Activated CD8-positive, alpha-beta memory T cell treated with anti-CD3 and anti-CD28 coated beads for 4 hours (primary cell): ENCODE measurements at regions not wholly inside any gene's neighbourhood (a gene's known extent, or its start where the extent isn't known, plus 50 kb on each side); places are given as distances from the start of the nearest gene placed in this dataset.

Experiments
- DNase-seq, 2 donors: peaks; one replicate each; pipeline ENCODE4 v3.0.0-alpha.2; 2020; ENCODE audit warnings: low read depth in 2 of 2

GRCh38 chr22:48887394-48888332 lies 940.0 kb downstream of the BRD1 start:
- DNase-seq = no peak

DNA sequence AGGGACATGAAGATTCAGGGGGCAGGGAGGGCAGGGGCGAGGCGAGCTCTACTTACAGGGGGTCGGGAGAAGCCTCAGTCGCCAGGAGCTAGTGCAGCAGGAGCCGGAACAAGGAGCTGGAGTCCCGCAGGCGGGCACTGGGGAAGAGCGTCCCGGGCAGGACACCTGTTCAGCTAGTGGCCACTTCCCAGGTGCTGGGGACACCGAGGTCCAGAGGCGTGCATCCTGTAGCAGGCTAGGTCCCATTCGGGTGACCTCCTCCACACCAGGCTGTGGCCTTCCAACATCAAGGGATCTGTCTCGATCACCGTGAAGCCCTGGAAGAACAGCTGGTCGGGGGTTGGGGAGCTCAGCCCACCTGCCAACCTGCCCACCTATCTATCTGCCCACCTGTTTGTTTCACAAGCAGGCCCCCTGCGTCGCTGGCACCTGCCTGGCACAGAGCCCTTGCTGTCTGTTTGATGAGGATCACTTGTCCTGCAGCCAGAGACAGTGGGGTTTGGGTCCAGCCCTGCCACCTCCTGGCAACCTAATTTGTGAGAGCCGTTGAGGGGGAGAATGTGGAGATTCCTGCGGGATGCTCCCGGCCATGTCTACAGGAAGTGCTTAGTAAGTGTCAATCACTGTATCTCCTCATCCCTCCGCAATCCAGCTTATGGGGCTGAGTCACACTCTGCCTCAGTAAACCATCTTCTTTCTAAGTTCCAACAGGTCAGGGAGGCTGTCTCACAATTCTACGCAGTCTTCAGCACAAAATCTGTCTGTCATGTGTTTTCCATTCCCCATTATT lies 940.9 kb downstream of the BRD1 start:
- DNase-seq = no peak

DNA sequence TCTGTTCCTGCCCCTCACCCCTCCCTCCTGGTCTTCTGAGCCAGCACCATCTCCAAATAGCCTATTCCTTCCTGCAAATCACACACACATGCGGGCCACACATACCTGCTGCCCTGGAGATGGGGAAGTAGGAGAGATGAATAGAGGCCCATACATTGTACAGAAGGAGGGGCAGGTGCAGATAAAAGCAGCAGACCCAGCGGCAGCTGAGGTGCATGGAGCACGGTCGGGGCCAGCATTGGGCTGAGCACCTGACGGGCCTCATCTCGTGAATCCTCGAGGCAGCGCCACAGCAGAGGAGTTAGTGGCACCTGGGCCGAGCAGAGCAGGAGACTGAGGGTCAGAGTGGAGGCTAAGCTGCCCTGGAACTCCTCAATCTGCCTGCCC lies 941.8 kb downstream of the BRD1 start:
- DNase-seq = no peak

DNA sequence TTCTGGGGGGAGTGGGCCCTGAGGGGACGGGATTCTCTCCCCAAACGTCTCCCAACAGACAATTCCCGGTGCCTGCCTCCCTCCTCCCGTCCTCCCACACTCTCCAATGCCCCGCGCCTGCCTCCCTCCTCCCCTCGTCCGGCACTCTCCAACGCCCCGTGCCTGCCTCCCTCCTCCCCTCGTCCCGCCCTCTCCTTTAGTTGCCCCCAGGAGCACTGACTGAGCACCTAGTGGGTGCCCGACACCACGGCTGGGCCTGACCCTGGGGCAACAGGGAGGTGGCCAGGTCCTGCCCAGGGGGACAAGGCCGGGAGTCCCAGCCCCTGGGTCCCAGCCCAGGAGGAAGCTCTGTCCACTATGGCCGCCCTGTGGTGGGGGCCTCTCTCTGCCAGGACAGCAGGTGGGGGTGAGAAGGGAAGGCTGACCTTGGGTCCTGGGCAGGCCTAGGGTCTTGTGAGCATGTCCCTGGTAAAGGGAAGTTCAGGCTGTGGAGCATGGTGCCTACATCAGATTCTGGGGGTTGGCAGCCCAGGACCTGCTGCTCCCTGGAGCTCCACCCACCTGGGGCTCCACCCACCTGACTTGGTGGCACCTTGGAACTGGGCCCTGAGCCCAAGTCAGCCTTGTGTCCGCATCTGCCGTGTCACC lies 942.3 kb downstream of the BRD1 start:
- DNase-seq = no peak

- DNase-seq = no peak
Measured at GRCh38 chr22:48884786-48885185, 942.9 kb downstream of the BRD1 start.

DNA sequence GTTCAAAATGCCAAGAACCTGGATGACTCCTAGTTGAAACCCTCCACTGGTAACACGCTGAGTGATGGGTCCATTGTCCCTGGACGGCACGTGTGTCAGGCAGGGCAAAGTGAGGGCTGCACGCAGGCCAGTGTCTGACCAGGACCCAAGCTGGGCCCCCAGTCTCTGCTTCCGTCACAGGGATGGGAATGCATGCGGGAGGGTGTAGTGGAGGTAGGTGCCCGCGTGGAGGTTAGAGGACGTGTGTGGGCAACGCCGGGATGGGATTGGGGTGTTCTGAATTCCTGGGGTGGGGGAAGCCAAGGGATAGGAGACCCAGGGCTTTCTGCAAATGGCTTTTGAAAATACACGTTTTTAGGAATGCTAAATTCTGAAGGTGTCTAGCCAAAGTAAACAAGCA lies 943.3 kb downstream of the BRD1 start:
- no peak for DNase-seq

DNA sequence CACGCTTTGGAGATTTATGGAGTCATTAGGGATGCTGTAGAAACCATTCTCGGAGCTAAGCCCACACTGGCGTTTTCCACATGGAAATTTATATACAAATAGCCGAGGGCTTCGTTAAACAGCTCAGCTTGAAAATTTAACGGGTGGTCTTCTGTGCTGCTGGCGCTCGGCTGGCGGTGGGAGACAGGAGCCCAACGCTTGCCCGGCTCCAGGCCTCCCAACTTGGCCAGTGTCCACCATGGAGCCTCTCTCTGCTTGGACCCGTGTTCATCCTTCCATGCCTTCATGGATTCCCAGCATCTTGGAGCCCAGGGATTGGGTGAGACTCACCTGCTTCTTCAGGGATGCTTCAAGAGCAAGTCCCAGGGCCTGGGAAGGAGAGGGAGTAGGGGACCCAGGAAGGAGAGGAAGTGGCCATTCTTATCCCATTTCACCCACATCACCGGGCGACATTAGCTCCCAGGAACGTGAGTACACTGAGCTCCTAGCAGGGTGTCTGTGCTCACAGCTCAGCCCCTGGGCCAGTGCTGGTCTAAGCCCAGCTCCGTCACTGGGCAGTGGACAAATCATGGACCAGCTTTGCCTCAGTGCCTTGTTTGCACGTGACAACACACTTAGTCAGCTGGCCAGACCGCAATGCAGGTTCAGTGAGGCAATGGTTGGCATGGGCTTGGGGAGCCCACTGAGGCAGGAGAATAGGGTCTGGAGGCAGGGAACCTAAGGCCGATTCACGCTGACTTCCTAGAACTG lies 944.3 kb downstream of the BRD1 start:
- DNase-seq = no peak

DNA sequence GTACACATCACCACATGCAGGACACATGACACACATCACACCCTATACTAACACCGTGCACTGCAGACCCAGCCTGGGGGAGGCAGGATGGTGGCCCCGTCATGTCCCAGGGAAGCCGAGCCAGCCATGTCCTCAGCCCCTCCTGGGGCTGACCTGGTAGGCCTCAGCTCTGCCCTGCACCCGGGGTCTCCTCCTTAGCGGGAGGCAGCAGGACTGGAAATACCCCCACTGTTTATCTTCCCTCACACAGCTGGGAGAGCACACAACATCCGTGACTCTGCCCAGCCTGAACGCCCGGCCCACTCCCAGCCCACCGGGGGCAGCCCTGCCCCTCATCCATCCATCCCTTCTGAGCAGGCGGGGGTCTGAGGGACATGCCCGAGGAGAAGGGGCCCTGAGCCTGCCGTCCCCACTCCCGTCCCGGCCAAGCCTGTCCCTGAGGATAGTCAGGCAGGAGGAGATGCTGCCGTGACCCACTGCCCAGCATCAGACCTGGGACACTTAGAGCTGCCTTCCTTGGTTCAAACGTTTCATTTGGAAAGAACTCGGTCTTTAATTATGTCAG lies 945.0 kb downstream of the BRD1 start:
- DNase-seq = no peak

DNA sequence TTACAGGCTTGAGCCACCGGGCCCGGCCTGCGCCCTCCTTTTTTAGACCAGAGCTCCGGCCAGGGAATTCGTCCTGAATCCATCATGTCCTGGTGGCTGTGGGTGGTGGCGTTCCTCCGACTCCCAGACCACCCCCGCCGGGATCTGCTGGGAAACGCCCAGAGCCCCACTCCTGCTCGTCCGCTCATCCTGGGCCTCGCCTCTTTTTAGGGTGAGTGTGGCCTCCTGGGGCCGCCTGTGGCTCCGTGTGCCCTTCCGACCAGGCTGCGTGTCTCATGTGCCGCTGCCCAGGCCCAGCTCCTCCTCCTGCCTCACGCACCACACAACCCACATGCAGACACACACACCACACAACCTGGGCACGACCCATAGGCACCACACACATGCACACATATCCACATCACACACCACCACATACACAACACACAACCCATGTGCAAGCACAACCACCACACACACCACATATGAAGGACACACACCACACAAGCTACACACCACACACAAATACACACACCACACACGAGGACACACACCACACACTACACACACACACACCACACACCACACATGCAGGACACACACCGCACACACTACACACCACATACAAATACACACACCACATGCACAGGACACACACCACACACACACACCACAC lies 946.2 kb downstream of the BRD1 start:
- no peak for DNase-seq

DNA sequence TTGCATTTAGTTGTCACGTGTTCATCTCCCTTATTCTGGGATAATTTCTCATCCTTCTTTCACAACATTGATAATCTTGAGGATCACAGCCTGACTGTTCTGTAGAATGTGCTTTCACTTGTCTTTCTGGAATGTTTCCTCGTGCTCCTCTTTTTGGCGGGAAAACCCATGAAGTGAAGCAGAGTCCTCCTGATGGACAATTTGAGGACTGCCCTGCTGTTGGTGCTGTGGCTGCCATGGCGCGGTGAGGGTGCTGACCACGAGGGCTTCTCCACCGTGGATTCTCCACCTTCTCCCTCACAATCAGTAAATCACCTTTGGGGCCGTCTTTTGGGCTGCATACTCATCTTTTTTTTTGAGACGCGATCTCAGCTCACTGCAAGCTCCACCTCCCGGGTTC lies 946.9 kb downstream of the BRD1 start:
- DNase-seq = no peak

GRCh38 chr22:48876951-48877350 lies 950.7 kb downstream of the BRD1 start:
- DNase-seq = no peak

- no peak for DNase-seq
Measured at GRCh38 chr22:48874956-48875355, 952.7 kb downstream of the BRD1 start.

GRCh38 chr22:48873191-48873520 lies 954.5 kb downstream of the BRD1 start:
- DNase-seq = no peak

DNA sequence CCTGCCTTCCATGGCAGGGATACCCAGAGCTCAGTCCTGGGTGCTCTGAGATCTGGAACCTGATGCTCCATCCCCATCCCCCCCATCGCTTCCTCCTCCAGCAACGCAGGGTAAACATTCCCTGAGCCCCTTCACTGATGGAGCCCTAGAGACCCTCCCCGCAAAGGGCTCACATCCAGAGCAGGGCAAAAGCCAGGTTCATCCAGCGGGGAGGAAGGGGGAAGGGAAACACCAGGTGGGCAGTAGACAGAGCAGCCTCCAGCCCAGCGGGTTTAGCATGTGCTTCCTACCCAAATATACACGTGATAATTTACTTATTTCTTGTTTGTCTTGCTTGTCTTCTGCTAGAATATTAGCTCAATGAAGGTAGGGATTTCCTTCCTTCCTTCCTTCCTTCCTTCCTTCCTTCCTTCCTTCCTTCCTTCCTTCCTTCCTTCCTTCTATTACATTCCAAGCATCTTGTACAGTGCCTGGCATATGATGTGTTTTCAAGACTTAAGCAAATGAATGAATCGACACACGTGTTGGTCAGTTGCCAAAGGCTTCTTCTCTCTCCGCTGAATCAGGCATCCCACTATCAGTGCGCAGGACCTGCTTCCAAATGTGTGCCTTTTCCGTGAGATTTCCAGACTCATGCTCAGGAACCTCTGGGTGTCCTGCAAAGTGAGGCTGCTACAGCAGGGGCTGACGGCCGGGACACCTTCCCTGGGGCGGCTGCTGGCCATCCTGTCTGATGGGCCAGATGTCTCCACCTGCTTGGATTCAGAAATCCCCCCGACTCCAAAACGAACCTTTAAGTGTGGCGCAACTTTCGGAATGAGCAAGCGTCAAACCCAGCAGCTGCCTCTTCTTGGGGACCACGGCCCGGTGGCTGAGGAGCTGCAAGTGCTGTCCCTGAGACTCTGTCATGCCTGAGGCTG lies 955.1 kb downstream of the BRD1 start:
- DNase-seq = no peak

- DNase-seq = no peak
Measured at GRCh38 chr22:48871176-48871840, 956.4 kb downstream of the BRD1 start.

DNA sequence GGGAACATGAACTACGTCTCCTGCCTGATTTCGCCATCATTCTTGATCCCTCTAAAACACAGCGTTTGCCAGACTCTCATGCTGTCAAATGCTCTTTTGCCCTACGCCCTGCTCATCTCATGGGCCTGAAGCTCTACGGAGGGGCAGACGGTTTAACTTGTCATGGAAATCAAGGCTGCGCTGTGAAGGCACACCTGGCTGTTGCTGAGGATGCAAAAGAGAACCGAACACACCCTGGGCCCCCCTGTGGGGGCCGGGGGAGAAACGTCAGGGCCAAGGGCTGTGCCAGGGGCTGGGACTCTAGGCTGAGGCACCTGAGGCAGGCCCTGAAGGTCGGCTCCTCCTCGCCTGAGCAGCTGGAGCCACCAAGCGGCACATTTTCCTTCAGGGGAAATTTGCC lies 957.2 kb downstream of the BRD1 start:
- DNase-seq = no peak

GRCh38 chr22:48869788-48870187 lies 957.9 kb downstream of the BRD1 start:
- no peak for DNase-seq

DNA sequence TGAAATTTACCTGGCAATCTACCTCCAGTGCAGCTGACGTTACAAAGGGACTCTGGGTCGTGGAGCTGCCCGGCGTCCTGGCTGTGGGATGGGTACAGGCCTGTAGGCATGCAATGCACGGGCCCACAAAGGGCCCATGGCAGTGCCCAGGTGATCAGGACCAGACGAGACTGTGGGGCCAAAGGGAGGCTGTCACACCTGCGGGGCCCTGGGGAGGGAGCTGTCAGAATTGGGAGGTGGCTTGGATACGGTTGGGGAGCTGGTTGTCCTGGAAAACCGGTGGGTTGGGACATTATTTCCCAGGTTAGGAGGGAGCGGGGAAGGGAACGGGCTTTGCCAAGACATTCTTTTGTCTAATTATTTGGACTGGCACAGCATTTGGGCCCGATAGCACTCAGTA lies 958.5 kb downstream of the BRD1 start:
- no peak for DNase-seq

DNA sequence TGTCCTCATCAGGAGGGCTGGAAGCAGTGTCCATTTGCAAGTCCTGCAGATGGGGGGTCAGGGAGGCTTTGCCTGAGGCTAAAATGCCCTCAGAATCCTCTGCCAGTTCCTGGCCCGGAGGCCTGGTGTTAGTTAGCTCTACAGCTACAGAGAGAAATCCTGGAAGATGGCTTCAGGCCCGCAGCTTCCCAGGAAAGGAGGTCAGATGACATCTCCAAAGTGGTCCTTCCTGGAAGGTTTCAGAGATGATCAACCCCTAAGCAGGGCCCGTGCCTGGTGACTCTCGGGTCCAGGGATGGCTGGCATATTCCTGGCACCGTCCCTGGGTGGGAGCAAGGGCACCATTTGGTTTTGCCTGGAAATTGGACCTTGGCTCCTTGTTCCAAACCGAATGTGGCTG lies 959.1 kb downstream of the BRD1 start:
- no peak for DNase-seq
